WTC11 (cell line): ENCODE measurements at regions not wholly inside any gene's neighbourhood (a gene's known extent, or its start where the extent isn't known, plus 50 kb on each side); places are given as distances from the start of the nearest gene placed in this dataset.

Experiments
- ATAC-seq: fragments of 200-7000 bp; cut with Tn5 transposase; 2 replicates; pipeline ENCODE4 v1.10.0; 2021; ENCODE audit warnings: mild to moderate bottlenecking, moderate library complexity
- CTCF ChIA-PET: fragments of 300-600 bp; sonication (Branson Sonifier 250); formaldehyde crosslinking; loops from one replicate; lab custom pipeline; 2021; ENCODE audit warnings: antibody characterized with exemption; lab: Charles Lee
- POLR2A ChIA-PET: fragments of 350-600 bp; sonication (Branson Sonifier 250); formaldehyde crosslinking; loops from one replicate; lab custom pipeline; 2021; ENCODE audit warnings: antibody characterized with exemption; lab: Charles Lee
- DNase-seq: peaks from one replicate; pipeline ENCODE4 v3.0.0; 2021; ENCODE audit warnings: low spot score
- H3K27ac Mint-ChIP-seq: 2 replicates; pipeline ENCODE4 v1.8.0; 2021; ENCODE audit warnings: mixed read lengths
- H3K27me3 Mint-ChIP-seq: 2 replicates; pipeline ENCODE4 v1.8.0; 2021; ENCODE audit warnings: low read depth, mild to moderate bottlenecking, moderate library complexity, mixed read lengths
- H3K36me3 Mint-ChIP-seq: 2 replicates; pipeline ENCODE4 v1.8.0; 2021; ENCODE audit warnings: mixed read lengths
- H3K4me1 Mint-ChIP-seq: 2 replicates; pipeline ENCODE4 v1.8.0; 2022; ENCODE audit warnings: mixed read lengths
- H3K4me3 Mint-ChIP-seq: 2 replicates; pipeline ENCODE4 v1.8.0; 2021; ENCODE audit warnings: mild to moderate bottlenecking, moderate library complexity, mixed read lengths
- H3K9me3 Mint-ChIP-seq: 2 replicates; pipeline ENCODE4 v1.8.0; 2021; ENCODE audit warnings: mixed read lengths
- EMX1 ChIP-seq: fragments of 250-450 bp; sonication (Bioruptor Pico); IDR thresholded peaks from 2 replicates; pipeline ENCODE4 v1.8.0; 2021; ENCODE audit warnings: mild to moderate bottlenecking
- FOXK1 ChIP-seq: sonication (generic); formaldehyde crosslinking; IDR thresholded peaks from 2 replicates; pipeline ENCODE4 v1.8.0; 2022; ENCODE audit warnings: mild to moderate bottlenecking, moderate library complexity, missing genetic modification reagents
- FOXP1 ChIP-seq: sonication (generic); formaldehyde crosslinking; IDR thresholded peaks from 2 replicates; pipeline ENCODE4 v1.8.0; 2022; ENCODE audit warnings: missing genetic modification reagents, mild to moderate bottlenecking, moderate library complexity, borderline replicate concordance
- JUN ChIP-seq: sonication (generic); formaldehyde crosslinking; IDR thresholded peaks from 2 replicates; pipeline ENCODE4 v1.8.0; 2023; ENCODE audit warnings: mild to moderate bottlenecking, missing genetic modification reagents
- PRRX2 ChIP-seq: fragments of 250-450 bp; sonication (Bioruptor Pico); IDR thresholded peaks from 2 replicates; pipeline ENCODE4 v1.8.0; 2021; ENCODE audit warnings: mild to moderate bottlenecking
- SMAD3 ChIP-seq: sonication (generic); formaldehyde crosslinking; IDR thresholded peaks from 2 replicates; pipeline ENCODE4 v1.8.0; 2022; ENCODE audit warnings: missing genetic modification reagents, mild to moderate bottlenecking, borderline replicate concordance
- SP1 ChIP-seq: sonication (generic); formaldehyde crosslinking; conservative IDR thresholded peaks from 2 replicates; pipeline ENCODE4 v1.8.1; 2022; ENCODE audit warnings: missing genetic modification reagents
- TCF7 ChIP-seq: sonication (generic); formaldehyde crosslinking; IDR thresholded peaks from 2 replicates; pipeline ENCODE4 v1.8.0; 2022; ENCODE audit warnings: mild to moderate bottlenecking, low read depth, missing genetic modification reagents, moderate library complexity
- ZNF416 ChIP-seq: fragments of 250-450 bp; sonication (Bioruptor Pico); IDR thresholded peaks from 2 replicates; pipeline ENCODE4 v1.9.0; 2021; ENCODE audit warnings: mild to moderate bottlenecking, inconsistent platforms
- TF ChIP-seq, protein P1 (sequence below): sonication (generic); formaldehyde crosslinking; IDR thresholded peaks from 2 replicates; pipeline ENCODE4 v1.8.1; 2023; ENCODE audit warnings: mild to moderate bottlenecking, missing genetic modification reagents
- TF ChIP-seq, protein P2 (sequence below): sonication (generic); formaldehyde crosslinking; IDR thresholded peaks from 2 replicates; pipeline ENCODE4 v1.8.1; 2023; ENCODE audit warnings: mild to moderate bottlenecking, missing genetic modification reagents, borderline replicate concordance
- TF ChIP-seq, protein P3 (sequence below): sonication (generic); formaldehyde crosslinking; IDR thresholded peaks from 2 replicates; pipeline ENCODE4 v1.8.0; 2023; ENCODE audit warnings: mild to moderate bottlenecking, missing genetic modification reagents
- TF ChIP-seq, protein P4 (sequence below): sonication (generic); formaldehyde crosslinking; IDR thresholded peaks from 2 replicates; pipeline ENCODE4 v1.8.0; 2022; ENCODE audit warnings: missing genetic modification reagents
- TF ChIP-seq, protein P5 (sequence below): sonication (generic); formaldehyde crosslinking; IDR thresholded peaks from 2 replicates; pipeline ENCODE4 v1.8.1; 2022; ENCODE audit warnings: low read depth, missing genetic modification reagents, borderline replicate concordance
- TF ChIP-seq, protein P6 (sequence below): sonication (generic); formaldehyde crosslinking; IDR thresholded peaks from 2 replicates; pipeline ENCODE4 v1.8.1; 2022; ENCODE audit warnings: mild to moderate bottlenecking, moderate library complexity, missing genetic modification reagents
- TF ChIP-seq, protein P7 (sequence below): sonication (generic); formaldehyde crosslinking; conservative IDR thresholded peaks from 2 replicates; pipeline ENCODE4 v1.8.1; 2022; ENCODE audit warnings: mild to moderate bottlenecking, missing genetic modification reagents
- TF ChIP-seq, protein P8 (sequence below): sonication (generic); formaldehyde crosslinking; IDR thresholded peaks from 2 replicates; pipeline ENCODE4 v1.8.0; 2022; ENCODE audit warnings: mild to moderate bottlenecking, missing genetic modification reagents

DNA sequence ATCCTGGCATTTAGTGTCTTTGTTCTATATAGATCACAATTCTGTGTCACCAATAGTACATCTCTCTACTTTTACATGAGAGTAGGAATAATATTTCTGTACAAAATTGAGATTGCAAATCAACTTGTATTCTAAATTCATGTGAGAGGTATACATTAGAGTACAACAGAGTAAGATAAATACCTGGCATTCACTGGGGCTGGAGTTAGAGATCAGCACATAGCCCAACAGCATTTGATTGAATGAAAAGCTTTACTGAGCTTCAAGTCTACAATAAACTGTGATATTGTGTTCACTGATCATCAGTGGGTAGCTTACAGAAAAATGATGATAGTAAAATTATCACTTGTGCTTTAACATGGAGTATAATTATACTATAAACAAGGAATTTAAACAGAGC lies 1114.7 kb downstream of the REEP3 start (continued):
- TF ChIP-seq, protein P1, sequence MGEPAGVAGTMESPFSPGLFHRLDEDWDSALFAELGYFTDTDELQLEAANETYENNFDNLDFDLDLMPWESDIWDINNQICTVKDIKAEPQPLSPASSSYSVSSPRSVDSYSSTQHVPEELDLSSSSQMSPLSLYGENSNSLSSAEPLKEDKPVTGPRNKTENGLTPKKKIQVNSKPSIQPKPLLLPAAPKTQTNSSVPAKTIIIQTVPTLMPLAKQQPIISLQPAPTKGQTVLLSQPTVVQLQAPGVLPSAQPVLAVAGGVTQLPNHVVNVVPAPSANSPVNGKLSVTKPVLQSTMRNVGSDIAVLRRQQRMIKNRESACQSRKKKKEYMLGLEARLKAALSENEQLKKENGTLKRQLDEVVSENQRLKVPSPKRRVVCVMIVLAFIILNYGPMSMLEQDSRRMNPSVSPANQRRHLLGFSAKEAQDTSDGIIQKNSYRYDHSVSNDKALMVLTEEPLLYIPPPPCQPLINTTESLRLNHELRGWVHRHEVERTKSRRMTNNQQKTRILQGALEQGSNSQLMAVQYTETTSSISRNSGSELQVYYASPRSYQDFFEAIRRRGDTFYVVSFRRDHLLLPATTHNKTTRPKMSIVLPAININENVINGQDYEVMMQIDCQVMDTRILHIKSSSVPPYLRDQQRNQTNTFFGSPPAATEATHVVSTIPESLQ (CRISPR knock-in tag): no peak
- TF ChIP-seq, protein P2, sequence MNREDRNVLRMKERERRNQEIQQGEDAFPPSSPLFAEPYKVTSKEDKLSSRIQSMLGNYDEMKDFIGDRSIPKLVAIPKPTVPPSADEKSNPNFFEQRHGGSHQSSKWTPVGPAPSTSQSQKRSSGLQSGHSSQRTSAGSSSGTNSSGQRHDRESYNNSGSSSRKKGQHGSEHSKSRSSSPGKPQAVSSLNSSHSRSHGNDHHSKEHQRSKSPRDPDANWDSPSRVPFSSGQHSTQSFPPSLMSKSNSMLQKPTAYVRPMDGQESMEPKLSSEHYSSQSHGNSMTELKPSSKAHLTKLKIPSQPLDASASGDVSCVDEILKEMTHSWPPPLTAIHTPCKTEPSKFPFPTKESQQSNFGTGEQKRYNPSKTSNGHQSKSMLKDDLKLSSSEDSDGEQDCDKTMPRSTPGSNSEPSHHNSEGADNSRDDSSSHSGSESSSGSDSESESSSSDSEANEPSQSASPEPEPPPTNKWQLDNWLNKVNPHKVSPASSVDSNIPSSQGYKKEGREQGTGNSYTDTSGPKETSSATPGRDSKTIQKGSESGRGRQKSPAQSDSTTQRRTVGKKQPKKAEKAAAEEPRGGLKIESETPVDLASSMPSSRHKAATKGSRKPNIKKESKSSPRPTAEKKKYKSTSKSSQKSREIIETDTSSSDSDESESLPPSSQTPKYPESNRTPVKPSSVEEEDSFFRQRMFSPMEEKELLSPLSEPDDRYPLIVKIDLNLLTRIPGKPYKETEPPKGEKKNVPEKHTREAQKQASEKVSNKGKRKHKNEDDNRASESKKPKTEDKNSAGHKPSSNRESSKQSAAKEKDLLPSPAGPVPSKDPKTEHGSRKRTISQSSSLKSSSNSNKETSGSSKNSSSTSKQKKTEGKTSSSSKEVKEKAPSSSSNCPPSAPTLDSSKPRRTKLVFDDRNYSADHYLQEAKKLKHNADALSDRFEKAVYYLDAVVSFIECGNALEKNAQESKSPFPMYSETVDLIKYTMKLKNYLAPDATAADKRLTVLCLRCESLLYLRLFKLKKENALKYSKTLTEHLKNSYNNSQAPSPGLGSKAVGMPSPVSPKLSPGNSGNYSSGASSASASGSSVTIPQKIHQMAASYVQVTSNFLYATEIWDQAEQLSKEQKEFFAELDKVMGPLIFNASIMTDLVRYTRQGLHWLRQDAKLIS (CRISPR knock-in tag): no peak
- TF ChIP-seq, protein P3, sequence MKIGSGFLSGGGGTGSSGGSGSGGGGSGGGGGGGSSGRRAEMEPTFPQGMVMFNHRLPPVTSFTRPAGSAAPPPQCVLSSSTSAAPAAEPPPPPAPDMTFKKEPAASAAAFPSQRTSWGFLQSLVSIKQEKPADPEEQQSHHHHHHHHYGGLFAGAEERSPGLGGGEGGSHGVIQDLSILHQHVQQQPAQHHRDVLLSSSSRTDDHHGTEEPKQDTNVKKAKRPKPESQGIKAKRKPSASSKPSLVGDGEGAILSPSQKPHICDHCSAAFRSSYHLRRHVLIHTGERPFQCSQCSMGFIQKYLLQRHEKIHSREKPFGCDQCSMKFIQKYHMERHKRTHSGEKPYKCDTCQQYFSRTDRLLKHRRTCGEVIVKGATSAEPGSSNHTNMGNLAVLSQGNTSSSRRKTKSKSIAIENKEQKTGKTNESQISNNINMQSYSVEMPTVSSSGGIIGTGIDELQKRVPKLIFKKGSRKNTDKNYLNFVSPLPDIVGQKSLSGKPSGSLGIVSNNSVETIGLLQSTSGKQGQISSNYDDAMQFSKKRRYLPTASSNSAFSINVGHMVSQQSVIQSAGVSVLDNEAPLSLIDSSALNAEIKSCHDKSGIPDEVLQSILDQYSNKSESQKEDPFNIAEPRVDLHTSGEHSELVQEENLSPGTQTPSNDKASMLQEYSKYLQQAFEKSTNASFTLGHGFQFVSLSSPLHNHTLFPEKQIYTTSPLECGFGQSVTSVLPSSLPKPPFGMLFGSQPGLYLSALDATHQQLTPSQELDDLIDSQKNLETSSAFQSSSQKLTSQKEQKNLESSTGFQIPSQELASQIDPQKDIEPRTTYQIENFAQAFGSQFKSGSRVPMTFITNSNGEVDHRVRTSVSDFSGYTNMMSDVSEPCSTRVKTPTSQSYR (CRISPR knock-in tag): no peak
- TF ChIP-seq, protein P4, sequence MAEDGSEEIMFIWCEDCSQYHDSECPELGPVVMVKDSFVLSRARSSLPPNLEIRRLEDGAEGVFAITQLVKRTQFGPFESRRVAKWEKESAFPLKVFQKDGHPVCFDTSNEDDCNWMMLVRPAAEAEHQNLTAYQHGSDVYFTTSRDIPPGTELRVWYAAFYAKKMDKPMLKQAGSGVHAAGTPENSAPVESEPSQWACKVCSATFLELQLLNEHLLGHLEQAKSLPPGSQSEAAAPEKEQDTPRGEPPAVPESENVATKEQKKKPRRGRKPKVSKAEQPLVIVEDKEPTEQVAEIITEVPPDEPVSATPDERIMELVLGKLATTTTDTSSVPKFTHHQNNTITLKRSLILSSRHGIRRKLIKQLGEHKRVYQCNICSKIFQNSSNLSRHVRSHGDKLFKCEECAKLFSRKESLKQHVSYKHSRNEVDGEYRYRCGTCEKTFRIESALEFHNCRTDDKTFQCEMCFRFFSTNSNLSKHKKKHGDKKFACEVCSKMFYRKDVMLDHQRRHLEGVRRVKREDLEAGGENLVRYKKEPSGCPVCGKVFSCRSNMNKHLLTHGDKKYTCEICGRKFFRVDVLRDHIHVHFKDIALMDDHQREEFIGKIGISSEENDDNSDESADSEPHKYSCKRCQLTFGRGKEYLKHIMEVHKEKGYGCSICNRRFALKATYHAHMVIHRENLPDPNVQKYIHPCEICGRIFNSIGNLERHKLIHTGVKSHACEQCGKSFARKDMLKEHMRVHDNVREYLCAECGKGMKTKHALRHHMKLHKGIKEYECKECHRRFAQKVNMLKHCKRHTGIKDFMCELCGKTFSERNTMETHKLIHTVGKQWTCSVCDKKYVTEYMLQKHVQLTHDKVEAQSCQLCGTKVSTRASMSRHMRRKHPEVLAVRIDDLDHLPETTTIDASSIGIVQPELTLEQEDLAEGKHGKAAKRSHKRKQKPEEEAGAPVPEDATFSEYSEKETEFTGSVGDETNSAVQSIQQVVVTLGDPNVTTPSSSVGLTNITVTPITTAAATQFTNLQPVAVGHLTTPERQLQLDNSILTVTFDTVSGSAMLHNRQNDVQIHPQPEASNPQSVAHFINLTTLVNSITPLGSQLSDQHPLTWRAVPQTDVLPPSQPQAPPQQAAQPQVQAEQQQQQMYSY: no peak
- TF ChIP-seq, protein P5, sequence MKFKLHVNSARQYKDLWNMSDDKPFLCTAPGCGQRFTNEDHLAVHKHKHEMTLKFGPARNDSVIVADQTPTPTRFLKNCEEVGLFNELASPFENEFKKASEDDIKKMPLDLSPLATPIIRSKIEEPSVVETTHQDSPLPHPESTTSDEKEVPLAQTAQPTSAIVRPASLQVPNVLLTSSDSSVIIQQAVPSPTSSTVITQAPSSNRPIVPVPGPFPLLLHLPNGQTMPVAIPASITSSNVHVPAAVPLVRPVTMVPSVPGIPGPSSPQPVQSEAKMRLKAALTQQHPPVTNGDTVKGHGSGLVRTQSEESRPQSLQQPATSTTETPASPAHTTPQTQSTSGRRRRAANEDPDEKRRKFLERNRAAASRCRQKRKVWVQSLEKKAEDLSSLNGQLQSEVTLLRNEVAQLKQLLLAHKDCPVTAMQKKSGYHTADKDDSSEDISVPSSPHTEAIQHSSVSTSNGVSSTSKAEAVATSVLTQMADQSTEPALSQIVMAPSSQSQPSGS (CRISPR knock-in tag): no peak
- TF ChIP-seq, protein P6, sequence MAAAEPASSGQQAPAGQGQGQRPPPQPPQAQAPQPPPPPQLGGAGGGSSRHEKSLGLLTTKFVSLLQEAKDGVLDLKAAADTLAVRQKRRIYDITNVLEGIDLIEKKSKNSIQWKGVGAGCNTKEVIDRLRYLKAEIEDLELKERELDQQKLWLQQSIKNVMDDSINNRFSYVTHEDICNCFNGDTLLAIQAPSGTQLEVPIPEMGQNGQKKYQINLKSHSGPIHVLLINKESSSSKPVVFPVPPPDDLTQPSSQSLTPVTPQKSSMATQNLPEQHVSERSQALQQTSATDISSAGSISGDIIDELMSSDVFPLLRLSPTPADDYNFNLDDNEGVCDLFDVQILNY (CRISPR knock-in tag): no peak
- TF ChIP-seq FOXK1 (no peak), SMAD3 (no peak)

DNA sequence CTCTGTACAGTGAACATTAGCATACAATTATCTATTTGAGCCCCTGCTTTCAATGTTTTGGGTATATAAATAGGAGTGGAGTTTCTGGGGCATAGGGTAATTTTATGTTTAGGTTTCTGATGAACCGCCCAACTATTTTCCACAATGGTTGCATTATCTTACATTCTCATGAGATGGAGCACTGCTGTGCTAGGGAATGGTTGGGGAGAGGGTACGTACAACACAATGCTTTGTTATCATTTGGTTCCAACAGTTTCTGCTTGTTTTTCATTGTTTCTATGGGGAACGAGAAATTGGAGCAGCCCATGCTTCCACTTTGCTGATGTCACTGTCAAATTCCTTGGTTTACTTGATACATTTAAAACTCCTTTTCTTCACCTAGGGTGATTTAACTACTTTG lies 1115.3 kb downstream of the REEP3 start:
- POLR2A ChIA-PET: no interaction called here
- DNase-seq (no peak), ATAC-seq (no peak)
- H3K4me1 Mint-ChIP-seq: no peaks in the 10 kb centered on the region
- CTCF ChIA-PET: interaction anchor here (1.6 kb wide), 1 partner anchor 206 kb away, joined by 4 read pairs; no protein-coding TSS in a partner anchor
- no peak overlapping the region for H3K4me3 Mint-ChIP-seq
- no peaks in the 10 kb centered on the region for H3K9me3 Mint-ChIP-seq
- H3K27me3 Mint-ChIP-seq: no peaks in the 10 kb centered on the region
- H3K27ac Mint-ChIP-seq: peak overlapping the region; percentile 46; the same call in 1 of the 2 replicates
- no peaks in the 10 kb centered on the region for H3K36me3 Mint-ChIP-seq
- TF ChIP-seq, protein P7, sequence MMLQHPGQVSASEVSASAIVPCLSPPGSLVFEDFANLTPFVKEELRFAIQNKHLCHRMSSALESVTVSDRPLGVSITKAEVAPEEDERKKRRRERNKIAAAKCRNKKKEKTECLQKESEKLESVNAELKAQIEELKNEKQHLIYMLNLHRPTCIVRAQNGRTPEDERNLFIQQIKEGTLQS (CRISPR knock-in tag): no peak
- TF ChIP-seq ZNF416 (no peak), FOXK1 (no peak), PRRX2 (no peak), SP1 (no peak), FOXP1 (CRISPR knock-in tag) (no peak), EMX1 (no peak), JUN (CRISPR knock-in tag) (no peak), TCF7 (CRISPR knock-in tag) (no peak), SMAD3 (no peak)
- TF ChIP-seq, protein P8, sequence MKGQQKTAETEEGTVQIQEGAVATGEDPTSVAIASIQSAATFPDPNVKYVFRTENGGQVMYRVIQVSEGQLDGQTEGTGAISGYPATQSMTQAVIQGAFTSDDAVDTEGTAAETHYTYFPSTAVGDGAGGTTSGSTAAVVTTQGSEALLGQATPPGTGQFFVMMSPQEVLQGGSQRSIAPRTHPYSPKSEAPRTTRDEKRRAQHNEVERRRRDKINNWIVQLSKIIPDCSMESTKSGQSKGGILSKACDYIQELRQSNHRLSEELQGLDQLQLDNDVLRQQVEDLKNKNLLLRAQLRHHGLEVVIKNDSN (CRISPR knock-in tag): no peak
